ENCODE measurements at regions not wholly inside any gene's neighbourhood (a gene's known extent, or its start where the extent isn't known, plus 50 kb on each side); places are given as distances from the start of the nearest gene placed in this dataset.

- TF ChIP-seq CTCF (IDR thresholded peaks at IDR 0.05; ENCODE audit: insufficient read depth, low read length), result no peak
- no peak for TF ChIP-seq GABPA (IDR thresholded peaks at IDR 0.05; ENCODE audit: low read depth)
- TF ChIP-seq POLR2AphosphoS5 (IDR thresholded peaks at IDR 0.05; ENCODE audit: low read depth), result no peak
- TF ChIP-seq REST (IDR thresholded peaks at IDR 0.05; ENCODE audit: insufficient replicate concordance, low read depth), result no peak
Measured at GRCh38 chr1:80962564-80962963, 838.2 kb upstream of the ADGRL2 start.
